ENCODE measurements at regions not wholly inside any gene's neighbourhood (a gene's known extent, or its start where the extent isn't known, plus 50 kb on each side); places are given as distances from the start of the nearest gene placed in this dataset.

- no peak for TF ChIP-seq CTCF (IDR thresholded peaks at IDR 0.05; ENCODE audit: poor library complexity)
- TF ChIP-seq EZH2 (IDR thresholded peaks at IDR 0.05; ENCODE audit: borderline replicate concordance) = no peak
- TF ChIP-seq EZH2phosphoT487 (IDR thresholded peaks at IDR 0.05; ENCODE audit: low read depth, severe bottlenecking, unreplicated experiment) = no peak
Measured at GRCh38 chr14:98957211-98958047, 314.6 kb downstream of the BCL11B start.
